ENCODE measurements at regions not wholly inside any gene's neighbourhood (a gene's known extent, or its start where the extent isn't known, plus 50 kb on each side); places are given as distances from the start of the nearest gene placed in this dataset.

- no peak overlapping the region for H2AFZ ChIP-seq
These were observed 126.2 kb downstream of the HSD17B3 start for GRCh38 chr9:96175796-96176195.

GRCh38 chr9:96175001-96175400, 127.0 kb downstream of the HSD17B3 start:
- Histone ChIP-seq H2AFZ (no peak overlapping the region), H3K9me3 (ENCODE audit: control insufficient read depth, low read length) (no peaks in the 10 kb centered on the region), H3K27ac (no peak overlapping the region), H3K4me3 (ENCODE audit: low read depth, low read length) (no peak overlapping the region), H3K27me3 (ENCODE audit: control insufficient read depth, insufficient read depth, low read length) (no peaks in the 10 kb centered on the region), H3K9ac (no peak overlapping the region), H3K4me2 (ENCODE audit: low read length) (no peak overlapping the region), H3K79me2 (no peaks in the 10 kb centered on the region), H3K36me3 (ENCODE audit: control insufficient read depth, insufficient read depth, low read length) (no peaks in the 10 kb centered on the region), H3K4me1 (no peaks in the 10 kb centered on the region)
- no peak for TF ChIP-seq CTCF (IDR thresholded peaks at IDR 0.05)

More at GRCh38 chr9:96175796-96176195, 126.2 kb downstream of the HSD17B3 start:
- no peaks in the 10 kb centered on the region for H3K9me3 ChIP-seq (ENCODE audit: control insufficient read depth, low read length)
- no peak overlapping the region for H3K27ac ChIP-seq
- no peak overlapping the region for H3K9ac ChIP-seq
- no peaks in the 10 kb centered on the region for H3K36me3 ChIP-seq (ENCODE audit: control insufficient read depth, insufficient read depth, low read length)
- no peak for TF ChIP-seq CTCF (IDR thresholded peaks at IDR 0.05)
- H3K79me2 ChIP-seq: no peaks in the 10 kb centered on the region
- H3K4me1 ChIP-seq: no peaks in the 10 kb centered on the region
- no peak overlapping the region for H3K4me2 ChIP-seq (ENCODE audit: low read length)
- no peaks in the 10 kb centered on the region for H3K27me3 ChIP-seq (ENCODE audit: control insufficient read depth, insufficient read depth, low read length)
- no peak overlapping the region for H3K4me3 ChIP-seq (ENCODE audit: low read depth, low read length)

GRCh38 chr9:96174371-96174770, 127.6 kb downstream of the HSD17B3 start:
- Histone ChIP-seq H3K4me2 (ENCODE audit: low read length) (no peak overlapping the region), H3K4me3 (ENCODE audit: low read depth, low read length) (no peak overlapping the region), H3K4me1 (no peaks in the 10 kb centered on the region), H2AFZ (no peak overlapping the region), H3K9me3 (ENCODE audit: control insufficient read depth, low read length) (no peaks in the 10 kb centered on the region), H3K9ac (no peak overlapping the region), H3K27ac (no peak overlapping the region), H3K36me3 (ENCODE audit: control insufficient read depth, insufficient read depth, low read length) (no peaks in the 10 kb centered on the region), H3K79me2 (no peaks in the 10 kb centered on the region), H3K27me3 (ENCODE audit: control insufficient read depth, insufficient read depth, low read length) (no peaks in the 10 kb centered on the region)
- no peak for TF ChIP-seq CTCF (IDR thresholded peaks at IDR 0.05)

GRCh38 chr9:96173640-96174039, 128.3 kb downstream of the HSD17B3 start:
- Histone ChIP-seq H3K36me3 (ENCODE audit: control insufficient read depth, insufficient read depth, low read length) (no peaks in the 10 kb centered on the region), H3K4me1 (no peaks in the 10 kb centered on the region), H3K4me2 (ENCODE audit: low read length) (no peak overlapping the region), H3K9me3 (ENCODE audit: control insufficient read depth, low read length) (no peaks in the 10 kb centered on the region), H3K4me3 (ENCODE audit: low read depth, low read length) (no peak overlapping the region), H2AFZ (no peak overlapping the region), H3K27me3 (ENCODE audit: control insufficient read depth, insufficient read depth, low read length) (no peaks in the 10 kb centered on the region), H3K79me2 (no peaks in the 10 kb centered on the region), H3K9ac (no peak overlapping the region), H3K27ac (no peak overlapping the region)
- no peak for TF ChIP-seq CTCF (IDR thresholded peaks at IDR 0.05)

- Histone ChIP-seq H3K9me3 (ENCODE audit: control insufficient read depth, low read length) (no peaks in the 10 kb centered on the region), H2AFZ (no peak overlapping the region), H3K27ac (no peak overlapping the region), H3K36me3 (ENCODE audit: control insufficient read depth, insufficient read depth, low read length) (no peaks in the 10 kb centered on the region), H3K79me2 (no peaks in the 10 kb centered on the region), H3K9ac (no peak overlapping the region), H3K4me3 (ENCODE audit: low read depth, low read length) (no peak overlapping the region), H3K27me3 (ENCODE audit: control insufficient read depth, insufficient read depth, low read length) (no peaks in the 10 kb centered on the region), H3K4me1 (no peaks in the 10 kb centered on the region), H3K4me2 (ENCODE audit: low read length) (no peak overlapping the region)
- TF ChIP-seq CTCF (IDR thresholded peaks at IDR 0.05): no peak
These were observed 129.2 kb downstream of the HSD17B3 start for GRCh38 chr9:96172797-96173196.
